Gastrocnemius medialis (tissue), 4 donors: ENCODE measurements at regions not wholly inside any gene's neighbourhood (a gene's known extent, or its start where the extent isn't known, plus 50 kb on each side); places are given as distances from the start of the nearest gene placed in this dataset.

Experiments
- POLR2A ChIP-seq, 2 donors: fragments of 450-650 bp; IDR thresholded peaks; one replicate each; pipeline ENCODE4 v1.6.1; 2017; ENCODE audit warnings: antibody characterized with exemption in 2 of 2, mild to moderate bottlenecking in 2 of 2, moderate library complexity in 2 of 2
- TF ChIP-seq, protein P1 (sequence below), 5 experiments: fragments of 450-650 bp in 3 of 5; fragments of 200-600 bp in 2 of 5; sonication (generic) in 2 of 5; IDR thresholded peaks in 4 of 5; conservative IDR thresholded peaks in 1 of 5; 1 replicate in 4 of 5; 2 replicates in 1 of 5; pipeline ENCODE4 v1.5.1; 2016 to 2019; ENCODE audit warnings: antibody characterized with exemption in 5 of 5, mild to moderate bottlenecking in 3 of 5, moderate library complexity in 3 of 5

DNA sequence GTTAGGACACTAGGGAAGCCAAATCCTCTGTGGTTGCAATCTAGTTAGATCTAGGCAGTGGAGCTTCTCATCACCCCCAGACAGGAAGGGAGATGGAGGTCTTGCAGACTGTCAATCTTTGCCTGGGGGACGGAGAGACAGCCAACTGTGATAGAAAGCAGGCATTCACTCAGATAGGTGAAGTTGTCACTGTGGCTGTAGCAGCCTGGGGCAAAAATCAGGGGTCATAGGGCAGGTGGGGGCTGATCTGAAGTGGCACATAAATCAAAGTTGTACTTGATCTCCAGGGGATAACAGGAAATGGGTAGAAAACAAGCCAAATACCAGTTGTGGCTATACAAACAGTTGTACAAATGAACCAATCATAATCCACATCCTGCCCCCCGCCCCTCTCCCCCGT lies 620.9 kb upstream of the USP24 start:
- no peak for TF ChIP-seq POLR2A (IDR thresholded peaks at IDR 0.05)
- TF ChIP-seq, protein P1, sequence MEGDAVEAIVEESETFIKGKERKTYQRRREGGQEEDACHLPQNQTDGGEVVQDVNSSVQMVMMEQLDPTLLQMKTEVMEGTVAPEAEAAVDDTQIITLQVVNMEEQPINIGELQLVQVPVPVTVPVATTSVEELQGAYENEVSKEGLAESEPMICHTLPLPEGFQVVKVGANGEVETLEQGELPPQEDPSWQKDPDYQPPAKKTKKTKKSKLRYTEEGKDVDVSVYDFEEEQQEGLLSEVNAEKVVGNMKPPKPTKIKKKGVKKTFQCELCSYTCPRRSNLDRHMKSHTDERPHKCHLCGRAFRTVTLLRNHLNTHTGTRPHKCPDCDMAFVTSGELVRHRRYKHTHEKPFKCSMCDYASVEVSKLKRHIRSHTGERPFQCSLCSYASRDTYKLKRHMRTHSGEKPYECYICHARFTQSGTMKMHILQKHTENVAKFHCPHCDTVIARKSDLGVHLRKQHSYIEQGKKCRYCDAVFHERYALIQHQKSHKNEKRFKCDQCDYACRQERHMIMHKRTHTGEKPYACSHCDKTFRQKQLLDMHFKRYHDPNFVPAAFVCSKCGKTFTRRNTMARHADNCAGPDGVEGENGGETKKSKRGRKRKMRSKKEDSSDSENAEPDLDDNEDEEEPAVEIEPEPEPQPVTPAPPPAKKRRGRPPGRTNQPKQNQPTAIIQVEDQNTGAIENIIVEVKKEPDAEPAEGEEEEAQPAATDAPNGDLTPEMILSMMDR (IDR thresholded peaks at IDR 0.05 in 4 of 5, conservative IDR thresholded peaks at IDR 0.05 in 1 of 5) = no peak
